Epithelial cell of esophagus (primary cell): ENCODE measurements at regions not wholly inside any gene's neighbourhood (a gene's known extent, or its start where the extent isn't known, plus 50 kb on each side); places are given as distances from the start of the nearest gene placed in this dataset.

Experiments used
- DNase-seq: peaks from one replicate; pipeline ENCODE4 v3.0.0; 2010; ENCODE audit warnings: low read depth
- H3K4me3 ChIP-seq: 2 replicates; pipeline ENCODE4 v1.5.1; 2011; ENCODE audit warnings: mild to moderate bottlenecking, low read length, control low read depth
- CTCF ChIP-seq: IDR thresholded peaks from 2 replicates; pipeline ENCODE4 v1.5.1; 2011; ENCODE audit warnings: low read depth, mild to moderate bottlenecking, low read length, control low read depth, inconsistent platforms; ENCODE audit not compliant: insufficient read depth; ENCODE audit errors: missing control alignments

DNA sequence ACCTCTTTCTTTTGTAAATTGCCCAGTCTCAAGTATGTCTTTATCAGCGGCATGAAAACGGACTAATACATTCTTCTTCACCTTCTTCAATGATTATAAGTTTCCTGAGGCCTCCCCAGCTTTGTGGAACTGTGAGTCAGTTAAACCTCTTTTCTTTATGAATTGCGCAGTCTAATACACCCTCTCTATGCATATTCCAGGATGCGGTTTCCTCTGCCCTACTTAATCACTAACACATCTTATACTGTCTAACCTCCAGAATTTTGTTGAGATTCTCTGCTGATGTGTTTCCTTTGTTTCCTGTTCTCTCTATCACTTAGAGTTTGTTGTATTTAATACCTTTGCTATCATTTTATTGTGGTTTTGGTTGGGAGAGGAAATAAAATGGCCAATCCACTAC, 145.4 kb downstream of the AEBP2 start:
- H3K4me3 ChIP-seq: no peak overlapping the region
- no peak for TF ChIP-seq CTCF
- DNase-seq: no peak

DNA sequence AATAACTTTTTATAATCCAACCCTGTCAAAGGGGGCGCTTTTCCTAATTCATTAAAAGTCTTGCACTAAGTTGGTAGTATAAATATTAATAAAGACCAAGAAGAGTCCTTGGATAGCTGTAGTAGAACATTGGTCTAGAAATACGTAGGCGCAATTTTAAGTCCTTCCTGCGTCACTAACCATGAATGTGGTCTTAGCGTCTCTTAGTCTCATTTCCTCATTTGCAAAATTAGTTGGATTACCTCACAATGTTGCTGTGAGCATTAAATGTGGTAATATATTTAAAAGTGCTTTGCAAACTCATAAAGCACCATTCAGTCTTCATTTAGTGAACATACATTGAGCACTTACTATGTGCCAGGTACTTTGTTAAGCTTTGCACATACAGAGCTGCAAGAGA, 149.7 kb downstream of the AEBP2 start:
- H3K4me3 ChIP-seq: no peak overlapping the region
- DNase-seq: no peak

GRCh38 chr12:19591951-19592350, 152.7 kb downstream of the AEBP2 start:
- TF ChIP-seq CTCF: no peak

More for the DNA sequence above, 149.7 kb downstream of the AEBP2 start:
- TF ChIP-seq CTCF: no peak

DNA sequence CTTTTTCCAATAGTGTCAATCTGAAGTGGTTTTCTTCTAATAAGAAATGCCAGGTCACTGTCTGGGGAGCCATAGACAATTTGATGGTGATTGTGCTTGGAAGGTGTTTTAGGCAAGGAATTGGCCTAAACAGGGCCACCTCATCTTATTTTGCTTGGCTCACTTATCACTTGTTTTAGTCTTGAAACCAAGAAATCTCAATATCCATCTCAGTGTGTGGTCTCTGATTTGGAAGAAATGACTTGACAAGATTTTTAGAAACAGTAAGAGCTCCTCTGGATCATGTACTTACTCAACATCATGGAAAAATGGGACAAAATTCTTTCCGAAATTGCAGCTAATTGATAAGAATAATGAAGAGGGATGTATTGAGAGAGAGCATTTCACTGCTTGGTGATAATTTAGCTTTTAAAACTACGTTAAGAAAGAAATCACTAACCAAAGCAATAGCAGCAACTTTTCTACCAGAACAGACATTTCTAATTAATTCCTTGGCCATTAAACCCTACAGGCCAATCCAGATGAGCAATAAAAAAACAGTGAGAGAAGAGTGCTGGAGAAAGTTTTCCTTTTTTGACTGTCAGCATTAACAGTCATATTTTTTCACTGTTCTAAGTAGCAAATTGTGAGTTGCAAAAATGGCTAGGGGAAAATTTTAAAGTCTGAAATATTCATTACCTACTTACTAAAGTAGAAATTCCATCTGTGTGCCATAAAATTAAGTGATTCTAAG, 157.3 kb downstream of the AEBP2 start:
- no peak overlapping the region for H3K4me3 ChIP-seq
- no peak for TF ChIP-seq CTCF
- DNase-seq: no peak

More at GRCh38 chr12:19591951-19592350, 152.7 kb downstream of the AEBP2 start:
- no peak for DNase-seq
- H3K4me3 ChIP-seq: no peak overlapping the region

DNA sequence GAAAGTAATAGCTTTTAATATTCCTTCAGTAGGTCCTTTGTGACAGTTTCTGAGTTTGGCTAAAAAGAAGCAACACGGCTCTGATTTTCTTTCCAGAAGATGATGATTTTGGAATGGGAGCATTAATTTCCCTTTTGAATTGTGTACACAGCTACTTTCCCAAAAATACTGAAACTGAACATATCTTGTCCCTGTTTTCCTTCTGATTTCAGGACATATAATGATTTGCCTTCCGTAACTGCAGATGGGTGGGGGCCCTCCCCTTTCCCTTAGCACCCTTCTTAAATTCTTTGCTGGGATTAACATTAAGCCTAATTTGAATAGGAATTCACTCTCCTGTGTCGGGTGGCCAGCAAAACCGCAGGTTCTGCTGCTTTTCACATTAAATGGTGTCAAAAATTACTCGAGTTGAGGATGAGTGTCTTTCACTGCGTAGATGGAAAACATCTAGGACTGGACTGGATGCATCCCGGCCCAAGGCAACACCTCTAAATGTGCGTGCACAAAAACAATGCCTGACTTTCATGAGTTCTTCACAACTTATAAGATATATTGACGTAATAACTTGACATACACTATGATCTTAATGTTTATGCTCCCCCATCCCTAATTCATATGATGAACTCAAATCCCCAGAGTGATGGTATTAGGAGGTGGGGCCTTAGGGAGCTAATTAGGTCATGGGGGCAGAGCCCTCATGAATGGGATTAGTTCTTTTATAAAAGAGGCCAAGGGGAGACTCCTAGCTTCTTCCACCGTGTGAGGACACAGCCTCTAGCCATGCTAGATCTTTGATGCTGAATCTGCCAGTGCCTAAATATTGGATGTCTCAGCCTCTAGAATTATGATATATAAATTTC, 158.1 kb downstream of the AEBP2 start:
- no peak for DNase-seq
- no peak overlapping the region for H3K4me3 ChIP-seq
- no peak for TF ChIP-seq CTCF

GRCh38 chr12:19605720-19606119, 166.4 kb downstream of the AEBP2 start:
- no peak overlapping the region for H3K4me3 ChIP-seq
- TF ChIP-seq CTCF: no peak
- no peak for DNase-seq
